CD8-positive, alpha-beta memory T cell (primary cell): ENCODE measurements at regions not wholly inside any gene's neighbourhood (a gene's known extent, or its start where the extent isn't known, plus 50 kb on each side); places are given as distances from the start of the nearest gene placed in this dataset.

ENCODE experiments used
- CTCF ChIA-PET: fragments of 350-600 bp; sonication (Branson Sonifier 250); formaldehyde crosslinking; loops from one replicate; lab custom pipeline; 2021; ENCODE audit warnings: antibody characterized with exemption; lab: Charles Lee
- POLR2A ChIA-PET: fragments of 350-600 bp; sonication (Branson Sonifier 250); formaldehyde crosslinking; loops from one replicate; lab custom pipeline; 2021; ENCODE audit warnings: antibody characterized with exemption; lab: Charles Lee
- DNase-seq, 5 donors: peaks; one replicate each; pipeline versions ENCODE4 v3.0.0 to v3.0.0-alpha.2; 2020 to 2022; ENCODE audit warnings: mixed read lengths in 1 of 5
- H3K27ac ChIP-seq: one replicate; pipeline ENCODE4 v1.7.0; 2013; ENCODE audit warnings: low read depth, mild to moderate bottlenecking, low read length, moderate library complexity
- H3K27me3 ChIP-seq: 2 replicates; pipeline ENCODE4 v1.7.0; 2013; ENCODE audit warnings: low read length, mild to moderate bottlenecking; ENCODE audit not compliant: insufficient read depth, poor library complexity, severe bottlenecking
- H3K36me3 ChIP-seq: 2 replicates; pipeline ENCODE4 v1.7.0; 2013; ENCODE audit warnings: mild to moderate bottlenecking, low read length, moderate library complexity; ENCODE audit not compliant: insufficient read depth
- H3K4me1 ChIP-seq: 2 replicates; pipeline ENCODE4 v1.7.0; 2013; ENCODE audit warnings: mild to moderate bottlenecking, low read length, moderate library complexity; ENCODE audit not compliant: insufficient read depth
- H3K4me3 ChIP-seq: 2 replicates; pipeline ENCODE4 v1.7.0; 2013; ENCODE audit warnings: mild to moderate bottlenecking, low read length
- H3K9me3 ChIP-seq: 2 replicates; pipeline ENCODE4 v1.7.0; 2013; ENCODE audit warnings: mild to moderate bottlenecking, low read length
- H3K27ac Mint-ChIP-seq, 8 donors: one replicate each; pipeline ENCODE4 v1.8.0; 2020 to 2021; ENCODE audit warnings: mixed read lengths in 8 of 8, mild to moderate bottlenecking in 6 of 8, inconsistent platforms in 3 of 8, moderate library complexity in 3 of 8
- H3K27me3 Mint-ChIP-seq, 2 donors: one replicate each; pipeline ENCODE4 v1.8.0; 2020 to 2021; ENCODE audit warnings: mixed read lengths in 2 of 2, mild to moderate bottlenecking in 1 of 2, moderate library complexity in 1 of 2
- H3K36me3 Mint-ChIP-seq, 3 donors: one replicate each; pipeline ENCODE4 v1.8.0; 2020 to 2021; ENCODE audit warnings: mixed read lengths in 3 of 3, inconsistent platforms in 1 of 3, mild to moderate bottlenecking in 1 of 3
- H3K4me1 Mint-ChIP-seq, 3 donors: one replicate each; pipeline ENCODE4 v1.8.0; 2020 to 2021; ENCODE audit warnings: mixed read lengths in 3 of 3, inconsistent platforms in 1 of 3, mild to moderate bottlenecking in 1 of 3
- H3K4me3 Mint-ChIP-seq, 7 donors: one replicate each; pipeline ENCODE4 v1.8.0; 2020 to 2021; ENCODE audit warnings: mixed read lengths in 7 of 7, mild to moderate bottlenecking in 6 of 7, moderate library complexity in 4 of 7, inconsistent platforms in 2 of 7
- H3K9me3 Mint-ChIP-seq, 5 donors: one replicate each; pipeline ENCODE4 v1.8.0; 2020 to 2022; ENCODE audit warnings: mixed read lengths in 5 of 5, mild to moderate bottlenecking in 3 of 5, moderate library complexity in 2 of 5, inconsistent platforms in 1 of 5

DNA sequence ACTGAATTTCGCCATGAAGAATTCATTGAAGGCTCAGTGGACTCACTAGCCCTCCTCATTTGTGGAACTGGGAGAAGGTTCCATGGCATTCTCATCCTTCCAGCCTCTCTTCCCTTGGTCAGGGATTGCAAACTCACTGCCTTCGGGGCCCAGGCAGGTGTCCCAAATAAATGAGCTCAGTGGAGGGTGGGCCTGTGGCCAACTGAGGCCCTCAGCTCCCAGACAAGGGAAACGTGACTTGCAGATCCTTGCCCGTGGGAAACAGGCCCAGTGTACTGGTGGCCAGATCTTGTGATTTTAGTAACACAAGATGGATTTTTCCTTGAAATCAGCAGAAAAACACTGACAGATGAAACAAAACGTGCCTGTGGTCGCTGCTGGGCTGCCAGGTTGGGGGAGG lies 168.7 kb upstream of the CTBP2 start:
- Histone ChIP-seq H3K36me3 (no peaks in the 10 kb centered on the region), H3K9me3 (no peaks in the 10 kb centered on the region), H3K27ac (no peak overlapping the region), H3K4me3 (no peak overlapping the region), H3K4me1 (no peaks in the 10 kb centered on the region), H3K27me3 (no peaks in the 10 kb centered on the region)
- Mint-ChIP-seq H3K4me1 (no peaks in the 10 kb centered on the region), H3K9me3 (peaks cover 0 to 13% (median 8%) of the 10 kb centered on the region in 5 donors), H3K36me3 (peaks cover 0 to 4% (median 1%) of the 10 kb centered on the region in 3 donors), H3K27ac (no peak overlapping the region), H3K27me3 (peaks cover 5 to 7% of the 10 kb centered on the region in 2 donors), H3K4me3 (no peak overlapping the region)
- DNase-seq = no peak
- CTCF ChIA-PET = no interaction called here
- POLR2A ChIA-PET = no interaction called here

DNA sequence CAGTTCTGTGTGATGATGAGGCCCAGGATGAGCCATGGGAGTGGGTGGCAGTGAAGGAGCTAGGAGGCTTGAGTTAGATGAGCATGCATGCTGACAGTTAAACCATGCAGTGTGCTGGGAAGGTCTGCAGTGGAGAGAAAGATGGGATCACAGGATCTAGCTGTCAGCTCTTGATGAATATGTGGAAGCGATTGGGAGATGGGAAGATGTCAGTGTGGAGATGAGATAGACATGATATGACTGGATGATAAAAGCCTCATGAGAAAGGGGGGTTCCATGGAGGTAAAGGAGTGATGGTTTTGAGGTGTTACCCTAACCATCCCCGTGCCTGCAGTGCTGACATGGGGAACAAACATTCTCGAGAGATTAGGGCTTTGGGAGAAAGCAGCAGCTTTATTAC lies 165.0 kb upstream of the CTBP2 start:
- Histone ChIP-seq H3K9me3 (no peaks in the 10 kb centered on the region), H3K4me3 (no peak overlapping the region), H3K36me3 (no peaks in the 10 kb centered on the region), H3K27ac (no peak overlapping the region), H3K27me3 (no peaks in the 10 kb centered on the region), H3K4me1 (no peaks in the 10 kb centered on the region)
- ChIA-PET CTCF (no interaction called here), POLR2A (no interaction called here)
- DNase-seq = no peak
- H3K4me1 Mint-ChIP-seq = no peaks in the 10 kb centered on the region
- H3K36me3 Mint-ChIP-seq = peaks cover 0 to 4% (median 1%) of the 10 kb centered on the region in 3 donors
- H3K4me3 Mint-ChIP-seq = no peak overlapping the region
- H3K9me3 Mint-ChIP-seq = peaks cover 0 to 19% (median 14%) of the 10 kb centered on the region in 5 donors
- no peak overlapping the region for H3K27ac Mint-ChIP-seq
- H3K27me3 Mint-ChIP-seq = peaks cover 0 to 7% of the 10 kb centered on the region in 2 donors

DNA sequence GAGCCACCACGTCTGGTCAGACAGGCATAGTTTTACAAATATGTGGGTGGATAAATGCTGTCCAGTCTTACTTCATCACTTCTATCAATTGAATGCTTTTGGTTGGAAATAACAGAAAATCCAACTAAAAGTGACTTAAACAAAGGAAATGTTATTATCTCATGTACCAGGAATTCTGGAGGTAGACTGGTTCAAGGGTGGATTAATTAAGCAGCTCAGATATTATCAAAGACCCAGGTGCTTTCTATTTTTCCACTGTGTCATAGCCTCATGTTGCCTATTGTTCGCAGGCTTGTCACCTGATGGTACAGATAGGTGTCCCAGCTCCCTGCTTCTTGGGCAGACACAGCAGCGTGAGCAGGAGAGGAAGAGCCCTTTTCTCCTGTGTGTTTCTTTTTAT lies 156.1 kb upstream of the CTBP2 start:
- Mint-ChIP-seq H3K4me1 (no peaks in the 10 kb centered on the region), H3K36me3 (no peaks in the 10 kb centered on the region), H3K27ac (no peak overlapping the region), H3K4me3 (no peak overlapping the region), H3K27me3 (no peaks in the 10 kb centered on the region), H3K9me3 (peaks cover 0 to 8% (median 3%) of the 10 kb centered on the region in 5 donors)
- Histone ChIP-seq H3K9me3 (no peaks in the 10 kb centered on the region), H3K27me3 (no peaks in the 10 kb centered on the region), H3K4me3 (no peak overlapping the region), H3K27ac (no peak overlapping the region), H3K4me1 (no peaks in the 10 kb centered on the region), H3K36me3 (no peaks in the 10 kb centered on the region)
- ChIA-PET POLR2A (no interaction called here), CTCF (no interaction called here)
- no peak for DNase-seq

DNA sequence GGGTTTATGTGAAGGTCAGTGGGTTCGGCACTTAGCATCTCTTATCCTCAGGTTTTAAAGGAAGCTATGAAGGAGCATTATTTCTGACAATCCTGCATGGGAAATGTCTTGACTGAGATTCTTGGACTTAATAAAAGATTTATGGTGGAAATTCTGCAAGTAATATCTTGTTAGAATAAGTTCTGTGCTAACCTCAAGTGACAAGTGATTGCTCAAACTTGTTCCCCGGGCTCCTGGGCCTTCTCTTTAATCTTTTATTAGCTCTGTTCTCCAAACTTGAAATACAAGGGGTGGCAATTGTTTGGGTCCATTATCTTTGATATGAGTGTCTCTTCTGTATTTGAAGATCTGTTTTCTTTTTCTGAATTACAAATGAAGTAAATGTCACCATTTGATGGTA lies 140.6 kb upstream of the CTBP2 start:
- ChIA-PET CTCF (no interaction called here), POLR2A (no interaction called here)
- Mint-ChIP-seq H3K4me1 (no peaks in the 10 kb centered on the region), H3K27me3 (peaks cover 2 to 4% of the 10 kb centered on the region in 2 donors), H3K36me3 (no peaks in the 10 kb centered on the region), H3K27ac (no peak overlapping the region), H3K9me3 (peaks cover 0 to 5% (median 1%) of the 10 kb centered on the region in 5 donors), H3K4me3 (no peak overlapping the region)
- no peak overlapping the region for H3K4me3 ChIP-seq
- no peaks in the 10 kb centered on the region for H3K36me3 ChIP-seq
- H3K9me3 ChIP-seq = no peaks in the 10 kb centered on the region
- no peaks in the 10 kb centered on the region for H3K27me3 ChIP-seq
- H3K4me1 ChIP-seq = no peaks in the 10 kb centered on the region
- DNase-seq = no peak
- no peak overlapping the region for H3K27ac ChIP-seq

DNA sequence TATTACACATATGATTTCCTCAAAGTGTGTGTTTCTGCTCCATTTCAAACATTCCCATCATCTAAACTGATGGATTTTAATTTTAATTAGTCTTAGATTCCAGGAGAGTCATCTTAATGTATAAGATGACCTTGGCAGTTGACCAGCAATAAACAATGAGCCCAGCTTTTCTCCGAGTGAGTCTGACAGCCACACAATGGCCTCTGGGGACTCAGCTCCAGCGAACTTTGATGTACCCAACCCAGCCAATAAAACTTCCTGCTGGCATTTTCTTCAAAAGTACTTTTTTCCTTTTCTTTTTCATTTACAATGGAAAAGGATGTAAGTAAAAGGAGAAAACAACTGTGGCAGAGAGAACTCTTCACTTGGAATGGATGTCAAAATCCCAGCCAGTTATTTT lies 139.1 kb upstream of the CTBP2 start:
- ChIA-PET POLR2A (no interaction called here), CTCF (no interaction called here)
- Mint-ChIP-seq H3K27ac (no peak overlapping the region), H3K36me3 (no peaks in the 10 kb centered on the region), H3K4me1 (no peaks in the 10 kb centered on the region), H3K4me3 (no peak overlapping the region), H3K27me3 (peaks cover 3 to 4% of the 10 kb centered on the region in 2 donors), H3K9me3 (peaks cover 0 to 5% (median 0%) of the 10 kb centered on the region in 5 donors)
- Histone ChIP-seq H3K4me3 (no peak overlapping the region), H3K36me3 (no peaks in the 10 kb centered on the region), H3K27me3 (no peaks in the 10 kb centered on the region), H3K27ac (no peak overlapping the region), H3K4me1 (no peaks in the 10 kb centered on the region), H3K9me3 (no peaks in the 10 kb centered on the region)
- no peak for DNase-seq

DNA sequence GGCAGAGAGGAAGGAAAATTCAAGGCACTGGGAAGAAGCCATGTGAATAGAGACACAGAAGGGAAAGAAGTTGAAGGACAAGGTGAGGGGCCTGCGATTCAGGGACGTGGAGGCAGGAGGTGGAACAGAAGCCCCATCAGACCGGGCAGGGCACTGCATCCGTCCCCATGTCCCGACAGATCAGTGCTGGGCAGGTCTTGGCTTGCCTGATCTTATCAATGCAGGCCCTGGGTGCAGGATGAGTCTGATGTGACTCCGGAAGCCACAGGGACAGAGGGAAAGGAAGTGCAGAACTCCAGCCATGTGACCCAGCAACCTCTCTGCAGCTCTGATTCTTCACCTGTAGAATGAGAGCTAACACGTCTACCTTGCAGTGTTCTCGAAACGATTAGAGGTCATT lies 136.2 kb upstream of the CTBP2 start:
- no peak overlapping the region for H3K27ac ChIP-seq
- ChIA-PET POLR2A (no interaction called here), CTCF (no interaction called here)
- Mint-ChIP-seq H3K36me3 (no peaks in the 10 kb centered on the region), H3K4me3 (no peak overlapping the region), H3K27me3 (peaks cover 0 to 5% of the 10 kb centered on the region in 2 donors), H3K27ac (no peak overlapping the region), H3K9me3 (peaks cover 0 to 5% (median 1%) of the 10 kb centered on the region in 5 donors), H3K4me1 (no peaks in the 10 kb centered on the region)
- no peaks in the 10 kb centered on the region for H3K27me3 ChIP-seq
- H3K36me3 ChIP-seq = no peaks in the 10 kb centered on the region
- DNase-seq = no peak
- no peaks in the 10 kb centered on the region for H3K9me3 ChIP-seq
- no peaks in the 10 kb centered on the region for H3K4me1 ChIP-seq
- H3K4me3 ChIP-seq = no peak overlapping the region

DNA sequence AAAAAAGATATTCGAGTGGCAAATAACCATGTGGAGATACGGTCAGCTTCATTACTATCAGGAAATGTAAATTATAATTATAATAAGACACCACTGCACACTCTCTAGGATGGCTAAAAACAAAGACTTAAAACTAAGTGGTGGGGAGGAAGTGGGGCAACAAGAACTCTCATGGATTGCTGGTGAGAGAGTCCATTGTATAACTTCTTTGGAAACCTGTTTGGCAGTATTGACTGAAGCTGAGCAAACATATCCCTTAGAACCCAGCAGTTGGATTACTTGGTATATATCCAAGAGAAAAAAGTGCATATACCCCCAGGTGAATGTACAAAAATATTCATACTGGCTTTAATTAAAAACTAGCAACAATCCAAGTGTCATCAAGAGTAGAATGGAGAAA lies 133.7 kb upstream of the CTBP2 start:
- DNase-seq = no peak
- H3K27me3 Mint-ChIP-seq = peaks cover 0 to 5% of the 10 kb centered on the region in 2 donors
- no peak overlapping the region for H3K4me3 ChIP-seq
- no peak overlapping the region for H3K27ac ChIP-seq
- CTCF ChIA-PET = no interaction called here
- H3K36me3 Mint-ChIP-seq = no peaks in the 10 kb centered on the region
- POLR2A ChIA-PET = no interaction called here
- no peak overlapping the region for H3K27ac Mint-ChIP-seq
- H3K27me3 ChIP-seq = no peaks in the 10 kb centered on the region
- peaks cover 0 to 1% (median 0%) of the 10 kb centered on the region in 5 donors for H3K9me3 Mint-ChIP-seq
- H3K4me3 Mint-ChIP-seq = no peak overlapping the region
- H3K36me3 ChIP-seq = no peaks in the 10 kb centered on the region
- no peaks in the 10 kb centered on the region for H3K9me3 ChIP-seq
- no peaks in the 10 kb centered on the region for H3K4me1 ChIP-seq
- H3K4me1 Mint-ChIP-seq = no peaks in the 10 kb centered on the region

DNA sequence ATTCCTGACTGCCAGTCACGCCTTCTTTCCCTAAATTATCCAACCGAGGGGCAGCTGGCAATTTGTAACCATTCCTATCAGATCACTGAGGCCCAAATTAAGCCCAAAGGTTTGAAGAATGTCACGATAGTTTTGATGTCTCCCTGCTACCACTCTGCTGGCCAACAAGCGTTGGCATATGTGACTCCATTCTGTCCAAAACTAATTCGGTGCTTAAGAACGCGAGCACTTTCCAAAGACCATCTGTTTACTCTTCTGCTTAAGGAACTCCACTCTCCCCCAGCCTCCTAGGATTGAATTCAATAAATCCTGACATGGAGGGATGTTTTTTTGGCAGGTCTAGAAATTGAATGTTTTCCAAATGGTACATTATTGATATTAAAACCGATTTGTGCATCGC lies 131.5 kb upstream of the CTBP2 start:
- Histone ChIP-seq H3K36me3 (no peaks in the 10 kb centered on the region), H3K27ac (no peak overlapping the region), H3K4me1 (no peaks in the 10 kb centered on the region), H3K9me3 (no peaks in the 10 kb centered on the region), H3K4me3 (no peak overlapping the region), H3K27me3 (no peaks in the 10 kb centered on the region)
- Mint-ChIP-seq H3K4me1 (no peaks in the 10 kb centered on the region), H3K9me3 (peaks cover 0 to 6% (median 4%) of the 10 kb centered on the region in 5 donors), H3K36me3 (no peaks in the 10 kb centered on the region), H3K4me3 (no peak overlapping the region), H3K27ac (no peak overlapping the region), H3K27me3 (peaks cover 5 to 7% of the 10 kb centered on the region in 2 donors)
- POLR2A ChIA-PET = no interaction called here
- CTCF ChIA-PET = no interaction called here
- DNase-seq = no peak

DNA sequence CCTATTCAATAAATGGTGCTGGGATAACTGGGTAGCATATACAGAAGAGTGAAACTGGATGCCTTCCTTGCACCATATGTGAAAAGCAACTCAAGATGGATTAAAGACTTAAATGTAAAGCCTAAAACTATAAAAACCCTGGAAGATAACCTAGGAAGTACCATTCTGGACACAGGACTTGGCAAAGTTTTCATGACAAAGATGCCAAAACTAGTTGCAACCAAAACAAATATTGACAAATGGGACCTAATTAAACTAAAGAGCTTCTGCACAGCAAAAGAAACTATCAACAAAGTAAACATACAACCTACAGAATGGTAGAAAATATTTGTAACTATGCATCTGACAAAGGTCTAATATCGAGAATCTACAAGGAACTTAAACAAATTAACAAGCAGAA lies 129.1 kb upstream of the CTBP2 start:
- no peak for DNase-seq
- Histone ChIP-seq H3K27me3 (no peaks in the 10 kb centered on the region), H3K4me3 (no peak overlapping the region), H3K27ac (no peak overlapping the region), H3K36me3 (no peaks in the 10 kb centered on the region), H3K4me1 (no peaks in the 10 kb centered on the region), H3K9me3 (no peaks in the 10 kb centered on the region)
- Mint-ChIP-seq H3K4me3 (no peak overlapping the region), H3K4me1 (no peaks in the 10 kb centered on the region), H3K9me3 (peaks cover 0 to 6% (median 4%) of the 10 kb centered on the region in 5 donors), H3K36me3 (no peaks in the 10 kb centered on the region), H3K27me3 (peaks cover 6 to 8% of the 10 kb centered on the region in 2 donors), H3K27ac (no peak overlapping the region)
- POLR2A ChIA-PET = no interaction called here
- CTCF ChIA-PET = no interaction called here
